GM19467 (cell line): ENCODE measurements at regions not wholly inside any gene's neighbourhood (a gene's known extent, or its start where the extent isn't known, plus 50 kb on each side); places are given as distances from the start of the nearest gene placed in this dataset.

Source experiments
- ATAC-seq: cut with Tn5 transposase; IDR thresholded peaks from one replicate; pipeline ENCODE4 v1.9.1; 2021; ENCODE audit warnings: mild to moderate bottlenecking, moderate library complexity; ENCODE audit not compliant: unreplicated experiment

DNA sequence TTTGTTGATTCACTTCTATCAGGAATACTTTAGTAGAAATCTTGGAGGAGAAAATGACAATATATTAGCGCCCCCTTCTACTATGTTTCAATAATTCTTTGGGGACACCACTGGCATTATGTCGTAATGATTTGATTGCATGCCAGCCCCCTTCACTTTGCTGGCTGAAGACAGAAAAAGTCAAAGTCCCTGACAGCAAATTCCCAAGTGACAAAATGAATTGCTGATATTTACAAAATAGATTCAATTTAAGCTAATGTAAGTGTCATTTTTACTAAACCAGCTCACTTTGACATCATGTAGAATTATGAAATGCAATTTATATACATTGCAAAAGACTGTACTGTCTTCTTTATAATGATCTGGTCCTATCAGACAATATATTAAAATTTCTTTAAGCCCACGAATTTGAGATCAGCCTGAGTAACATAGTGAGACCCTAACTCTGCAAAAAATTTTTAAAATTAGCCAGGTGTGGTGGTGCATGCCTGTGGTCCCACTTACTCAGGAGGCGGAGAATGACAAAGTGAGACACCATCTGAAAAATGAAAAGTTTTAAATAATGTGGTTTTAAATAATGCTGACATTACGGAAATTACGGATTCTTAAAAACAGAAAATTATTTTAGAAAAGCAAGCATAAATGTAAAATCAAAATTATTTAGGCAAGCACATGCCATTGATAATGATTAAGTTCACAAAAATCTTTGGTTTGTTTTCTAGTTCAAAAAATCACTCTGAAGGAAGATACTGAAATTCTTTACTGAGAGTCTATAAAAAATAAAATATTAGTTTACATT, 520.1 kb upstream of the PKDCC start:
- ATAC-seq = no peak

- no peak for ATAC-seq
Observed at GRCh38 chr2:41535575-41535974, 512.2 kb upstream of the PKDCC start.

DNA sequence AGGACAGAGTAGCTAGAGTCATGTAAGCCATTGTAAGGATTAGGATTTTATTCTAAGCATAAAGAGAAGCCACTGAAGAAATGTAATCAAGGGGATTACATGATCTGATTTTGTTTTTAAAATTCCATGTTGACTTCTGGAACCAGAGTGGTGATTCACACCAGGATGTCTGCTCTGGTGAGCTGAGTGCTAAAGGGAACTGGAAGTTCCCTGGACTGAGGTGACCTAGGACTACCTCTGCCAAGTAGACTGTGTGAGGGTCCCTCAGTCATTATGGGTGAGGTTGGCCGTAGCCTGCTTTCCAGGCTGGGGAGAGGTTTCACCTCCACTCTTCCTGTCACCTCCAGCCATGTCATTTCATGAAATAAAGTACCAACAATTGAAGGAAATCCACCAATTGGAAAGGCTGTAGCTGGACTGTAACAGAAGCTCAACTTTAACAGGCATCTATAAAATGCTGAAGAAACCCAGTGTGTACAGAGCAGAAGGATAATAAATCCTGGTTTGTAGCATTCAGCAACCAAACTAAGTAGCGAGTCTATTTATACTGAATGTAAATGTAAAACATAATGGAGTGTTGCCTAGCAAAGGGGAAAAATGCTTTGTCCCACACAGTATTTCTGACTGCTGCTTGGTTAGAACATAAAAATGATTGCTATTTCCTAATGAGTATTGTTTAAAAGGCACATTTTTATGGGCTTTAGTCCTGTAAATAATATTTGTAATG, 507.4 kb upstream of the PKDCC start:
- ATAC-seq = no peak

DNA sequence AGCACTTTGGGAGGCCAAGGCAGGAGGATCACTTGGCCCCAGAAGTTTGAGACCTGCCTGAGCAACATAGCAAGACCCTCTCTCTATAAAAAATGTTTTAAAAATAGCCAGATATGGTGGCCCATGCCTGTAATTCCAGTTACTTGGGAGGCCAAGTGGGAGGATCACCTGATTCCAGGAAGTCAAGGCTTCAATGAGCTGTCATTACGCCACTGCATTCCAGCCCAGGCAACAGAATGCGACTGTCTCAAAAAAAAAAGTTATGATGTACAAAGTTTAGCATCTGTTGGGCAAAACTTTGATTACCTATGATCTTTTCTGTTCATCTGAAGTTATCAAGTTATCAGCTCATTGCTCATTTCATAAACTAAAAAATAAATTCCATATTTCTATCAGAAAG, 504.1 kb upstream of the PKDCC start:
- ATAC-seq = no peak

GRCh38 chr2:41544709-41545108, 503.1 kb upstream of the PKDCC start:
- ATAC-seq = no peak

GRCh38 chr2:41546031-41546430, 501.8 kb upstream of the PKDCC start:
- ATAC-seq = no peak

- ATAC-seq = no peak
Observed at GRCh38 chr2:41568648-41569047, 479.2 kb upstream of the PKDCC start.

- no peak for ATAC-seq
Observed at GRCh38 chr2:41572154-41572553, 475.7 kb upstream of the PKDCC start.

DNA sequence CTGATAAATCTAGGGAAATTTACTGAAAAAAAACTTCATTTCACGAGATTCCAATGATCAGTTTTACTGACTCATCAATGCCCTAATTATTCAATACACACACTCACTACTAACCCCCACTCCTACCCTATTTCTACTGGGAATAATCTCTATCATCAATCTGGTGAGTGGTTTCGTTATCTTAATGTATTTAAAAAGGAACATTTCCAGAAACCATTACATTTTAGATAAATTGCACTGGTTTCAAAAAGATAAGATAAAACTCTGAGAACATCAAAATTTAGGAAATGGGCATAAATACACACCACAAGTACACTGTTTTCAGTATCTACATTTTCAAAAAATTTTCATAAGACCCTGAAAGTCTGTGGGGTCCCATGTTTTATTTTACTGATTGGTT, 471.4 kb upstream of the PKDCC start:
- no peak for ATAC-seq

DNA sequence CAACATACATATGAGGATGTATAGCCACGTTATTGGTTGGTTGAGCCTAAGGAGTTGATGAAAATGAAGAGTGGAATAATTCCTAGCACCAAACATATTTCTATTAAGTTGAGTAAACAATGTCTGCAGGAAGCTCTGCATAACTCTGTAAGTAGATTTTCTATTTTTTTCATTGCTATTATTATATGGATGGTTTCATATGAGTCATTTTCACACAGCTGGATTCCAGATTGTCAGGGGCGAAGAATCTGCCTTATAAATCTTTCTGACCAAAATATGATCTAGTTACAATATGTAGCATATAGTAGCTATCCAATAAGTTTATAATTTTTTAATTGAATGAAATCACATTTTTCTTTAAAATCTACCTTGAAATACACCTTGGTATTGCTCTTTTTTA, 468.0 kb upstream of the PKDCC start:
- ATAC-seq = no peak

GRCh38 chr2:41580806-41581205, 467.0 kb upstream of the PKDCC start:
- no peak for ATAC-seq

DNA sequence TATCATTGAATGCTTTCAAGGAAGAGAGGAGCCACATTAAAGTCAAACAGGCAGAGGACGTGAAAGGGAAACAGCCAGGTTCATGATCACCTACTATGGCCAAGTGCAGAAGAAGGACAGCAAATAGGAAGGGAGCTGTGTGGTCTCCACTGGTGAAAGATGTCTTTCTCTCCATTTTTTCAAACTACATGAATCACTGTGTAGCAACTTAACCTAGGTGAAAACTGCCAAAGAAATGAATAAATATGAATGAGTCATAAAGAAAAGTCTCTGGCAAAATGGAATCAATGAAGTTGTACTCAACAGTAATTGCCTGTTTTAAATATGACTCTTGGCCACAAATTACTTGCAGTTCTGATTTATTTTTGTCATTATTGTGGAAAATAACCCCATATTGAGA, 452.6 kb upstream of the PKDCC start:
- no peak for ATAC-seq

GRCh38 chr2:41597680-41598079, 450.1 kb upstream of the PKDCC start:
- ATAC-seq = no peak

- no peak for ATAC-seq
Observed at GRCh38 chr2:41598161-41598894, 449.5 kb upstream of the PKDCC start.

- ATAC-seq = no peak
Observed at GRCh38 chr2:41600460-41600859, 447.4 kb upstream of the PKDCC start.

DNA sequence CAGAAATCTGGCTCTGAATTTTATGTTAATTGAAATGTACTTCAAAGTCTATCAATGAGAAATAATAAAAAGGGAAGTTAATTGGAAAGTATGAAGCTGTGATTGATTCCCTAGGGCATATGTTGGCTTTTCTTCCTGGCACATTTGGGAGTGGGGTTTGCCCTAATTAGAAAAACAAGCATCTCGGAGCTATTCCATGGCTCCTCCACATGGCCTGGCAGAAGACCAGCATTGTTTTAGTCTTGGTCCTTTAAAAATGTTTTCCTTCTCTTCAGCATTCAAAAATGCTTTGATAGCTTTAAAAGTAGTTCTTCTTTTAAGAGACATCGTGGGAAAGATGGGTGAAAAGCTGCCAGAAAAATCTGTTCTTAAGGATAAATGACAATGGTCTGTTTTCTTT, 445.5 kb upstream of the PKDCC start:
- ATAC-seq = no peak

DNA sequence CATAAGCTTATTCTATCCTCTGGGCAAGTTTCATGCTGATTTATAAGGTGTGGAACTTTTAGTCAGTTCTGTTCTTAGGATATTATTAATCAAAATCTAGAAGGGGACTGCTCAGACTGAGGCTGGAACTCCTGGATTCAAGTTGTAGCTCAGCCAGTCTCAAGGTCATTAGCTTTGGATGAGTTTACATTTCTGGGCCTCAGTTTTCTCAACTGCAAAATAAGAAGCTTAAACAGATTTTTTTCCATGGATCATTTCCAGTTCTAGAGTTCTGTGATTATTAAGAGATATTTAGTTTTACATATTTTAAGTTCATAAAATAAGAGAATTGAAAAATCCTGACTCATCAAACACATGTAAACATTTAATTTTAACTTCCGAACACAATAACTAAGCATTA, 442.5 kb upstream of the PKDCC start:
- no peak for ATAC-seq

DNA sequence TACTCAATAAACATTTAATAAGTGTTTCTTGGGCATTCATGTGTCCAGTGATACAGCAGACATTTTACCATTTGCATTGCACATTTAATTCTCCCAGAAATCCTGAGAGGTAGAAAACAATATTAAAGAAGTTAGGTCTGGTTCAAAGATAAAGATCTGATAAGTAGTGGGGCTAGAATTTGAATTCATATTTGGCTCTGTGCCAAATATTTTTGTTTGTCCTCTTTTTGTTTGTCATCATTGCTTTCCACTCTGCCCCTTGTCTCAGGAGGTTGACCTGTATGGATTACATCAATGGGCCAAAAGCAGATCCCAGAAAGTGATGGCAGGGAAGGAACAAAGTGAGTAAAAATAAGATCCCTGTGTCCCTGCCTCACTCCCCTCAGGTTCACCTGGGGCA, 441.9 kb upstream of the PKDCC start:
- ATAC-seq = no peak

DNA sequence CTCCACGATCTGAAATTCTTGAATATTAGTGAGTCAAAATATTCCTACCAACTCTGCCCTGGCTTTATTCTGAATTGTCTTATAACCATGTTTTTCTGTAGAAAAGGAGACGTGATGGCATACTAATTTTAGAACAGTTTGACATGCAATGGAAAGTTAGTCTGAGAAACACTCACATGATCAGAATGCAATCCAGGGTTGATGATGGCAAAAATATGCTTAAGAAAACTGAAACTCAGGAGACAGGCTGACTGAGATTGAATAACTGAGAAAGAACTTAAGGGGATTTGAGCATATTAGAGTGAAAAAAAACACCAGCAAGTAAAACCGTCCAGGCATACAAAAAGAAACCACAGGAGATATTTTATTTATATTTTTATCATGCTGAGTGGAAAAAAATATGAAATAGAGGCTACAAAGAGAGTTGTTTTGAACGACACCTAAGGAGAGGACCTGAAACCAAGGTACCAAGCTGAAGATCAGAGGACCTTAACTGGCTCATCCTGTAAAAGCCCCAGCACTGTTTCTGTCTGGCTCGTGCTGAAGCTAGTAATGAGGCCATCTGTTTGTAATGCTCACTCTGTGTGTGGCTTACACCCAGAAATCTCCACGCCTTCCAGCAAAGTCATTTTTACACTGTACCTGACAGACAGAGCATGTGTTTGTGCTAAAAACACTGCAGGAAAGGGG, 437.2 kb upstream of the PKDCC start:
- ATAC-seq = no peak

DNA sequence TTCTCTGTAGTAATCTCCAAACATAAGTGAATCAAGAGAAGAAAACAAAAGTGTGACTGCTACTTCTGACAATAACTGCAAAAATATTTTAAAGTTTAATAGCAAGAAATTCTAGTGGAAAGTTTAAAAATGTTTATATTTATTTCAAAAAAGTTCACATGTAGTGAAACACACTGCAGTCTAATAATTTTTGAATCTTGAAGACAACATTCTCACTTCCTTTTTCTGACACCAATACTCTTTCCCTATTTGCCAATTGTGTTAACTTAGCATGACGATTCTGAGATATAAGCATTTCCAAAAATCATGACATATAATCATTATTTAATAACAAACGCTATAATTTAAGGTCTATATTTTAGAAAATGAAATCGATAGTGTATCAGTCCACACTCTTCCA, 429.1 kb upstream of the PKDCC start:
- ATAC-seq = no peak

- ATAC-seq = no peak
Observed at GRCh38 chr2:41621095-41621494, 426.7 kb upstream of the PKDCC start.
